Activated CD4-positive, alpha-beta T cell treated with anti-CD3 and anti-CD28 coated beads, Interleukin-2, amount 50 U/mL, for 4 hours (primary cell): ENCODE measurements at regions not wholly inside any gene's neighbourhood (a gene's known extent, or its start where the extent isn't known, plus 50 kb on each side); places are given as distances from the start of the nearest gene placed in this dataset.

Source experiments
- DNase-seq, 2 experiments: peaks; one replicate each; pipeline ENCODE4 v3.0.0-alpha.2; 2020

DNA sequence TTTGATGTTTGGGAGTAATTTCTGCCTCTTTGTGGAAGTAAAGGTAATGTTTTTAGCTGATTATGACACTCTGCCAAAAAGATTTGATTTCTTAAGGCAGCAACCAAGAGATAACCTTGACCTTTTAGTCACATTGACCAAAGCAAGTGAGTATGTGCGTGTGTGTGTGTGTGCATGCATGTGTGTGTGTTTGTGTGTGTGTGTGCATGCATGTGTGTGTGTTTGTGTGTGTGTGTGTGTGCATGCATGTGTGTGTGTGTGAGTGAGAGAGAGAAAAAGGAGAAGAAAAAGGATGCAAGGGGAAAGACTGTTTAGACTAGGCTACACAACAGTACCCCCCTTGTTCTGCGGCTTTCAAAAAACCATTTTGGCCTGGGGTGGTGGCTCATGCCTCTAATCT, 88.1 kb upstream of the NPVF start:
- DNase-seq, result no peak

- no peak for DNase-seq
These were observed 89.8 kb upstream of the NPVF start for GRCh38 chr7:25318047-25318446.

GRCh38 chr7:25319707-25320106, 91.4 kb upstream of the NPVF start:
- DNase-seq, result no peak

DNA sequence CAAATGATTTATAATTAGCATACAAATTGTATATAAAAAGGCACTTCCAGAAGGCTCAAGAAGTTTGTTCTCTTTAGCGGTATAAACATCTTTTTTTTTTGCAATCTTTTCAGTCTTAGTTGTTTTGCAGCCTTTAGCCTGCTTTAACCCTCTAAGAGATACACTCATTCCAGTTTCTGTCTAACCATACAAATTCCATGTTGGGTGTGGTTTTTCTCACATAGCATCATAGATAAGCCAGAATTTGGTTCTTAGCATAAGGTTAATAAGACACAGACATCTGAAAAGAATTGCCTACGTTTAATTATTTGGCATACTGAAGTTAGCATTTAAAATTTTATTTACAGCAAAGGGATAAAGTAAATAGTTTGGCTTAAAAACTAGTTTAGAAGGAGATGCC, 92.5 kb upstream of the NPVF start:
- DNase-seq, result no peak

- no peak for DNase-seq
These were observed 93.1 kb upstream of the NPVF start for GRCh38 chr7:25321424-25321823.

- DNase-seq, result no peak
These were observed 94.2 kb upstream of the NPVF start for GRCh38 chr7:25322473-25322872.

DNA sequence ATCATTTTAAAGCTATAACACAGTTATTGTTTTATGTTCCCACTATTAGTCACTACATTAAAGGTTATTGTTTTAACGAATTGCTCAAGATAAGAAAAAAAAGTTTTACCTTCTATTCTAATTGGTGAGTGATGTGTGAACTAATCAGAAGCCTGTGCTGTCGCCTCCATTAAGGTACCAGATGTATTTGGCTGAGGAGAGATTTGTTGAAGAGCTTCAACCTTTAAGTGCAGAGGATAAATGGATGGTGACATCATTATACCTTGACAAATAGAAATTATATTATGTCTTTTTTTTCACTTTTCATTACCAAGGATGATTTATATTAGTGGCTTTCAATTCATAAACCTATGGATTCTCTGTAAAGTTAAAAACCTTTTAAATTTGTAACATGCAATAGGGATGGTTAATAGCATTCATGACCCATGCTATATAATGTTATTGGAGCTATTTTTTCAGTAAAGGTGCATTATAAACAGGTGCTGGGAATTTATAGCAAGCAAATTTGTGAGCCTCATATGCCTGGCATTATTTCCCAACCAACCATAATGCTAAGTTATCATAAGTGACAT, 97.0 kb upstream of the NPVF start:
- DNase-seq, result no peak

- DNase-seq, result no peak
These were observed 98.3 kb upstream of the NPVF start for GRCh38 chr7:25326501-25327156.

- no peak for DNase-seq
These were observed 101.5 kb upstream of the NPVF start for GRCh38 chr7:25329815-25330214.

DNA sequence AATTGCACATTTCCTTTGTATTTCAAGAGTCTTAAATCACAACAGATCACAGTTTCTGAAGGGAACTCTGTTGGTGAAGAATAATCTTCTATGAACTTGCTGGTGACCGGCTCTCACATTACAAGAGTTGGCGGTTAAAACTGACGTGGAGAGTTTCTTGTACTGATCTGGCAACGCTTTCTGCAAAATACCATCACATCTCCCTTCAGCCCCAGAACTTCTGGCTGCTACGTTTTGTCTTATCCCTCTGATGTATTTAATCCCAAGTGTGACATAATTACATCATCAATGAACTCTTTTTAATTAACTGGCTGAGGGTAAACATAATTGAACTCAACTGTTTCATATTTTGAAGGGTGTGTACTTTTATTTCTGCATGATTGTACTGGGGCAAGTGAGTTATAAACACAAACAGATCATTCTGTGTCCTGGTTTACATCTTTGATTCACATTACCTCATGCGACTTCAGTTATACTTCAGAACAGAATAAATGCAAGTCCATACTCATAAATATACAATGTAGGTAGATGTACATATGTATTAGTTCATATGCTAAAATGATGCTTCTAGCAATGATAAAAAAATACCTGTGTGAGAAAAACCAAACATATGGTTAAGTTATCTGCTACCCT, 105.1 kb upstream of the NPVF start:
- no peak for DNase-seq

- no peak for DNase-seq
These were observed 119.2 kb upstream of the NPVF start for GRCh38 chr7:25347360-25348066.

- DNase-seq, result no peak
These were observed 119.8 kb upstream of the NPVF start for GRCh38 chr7:25348104-25348503.

DNA sequence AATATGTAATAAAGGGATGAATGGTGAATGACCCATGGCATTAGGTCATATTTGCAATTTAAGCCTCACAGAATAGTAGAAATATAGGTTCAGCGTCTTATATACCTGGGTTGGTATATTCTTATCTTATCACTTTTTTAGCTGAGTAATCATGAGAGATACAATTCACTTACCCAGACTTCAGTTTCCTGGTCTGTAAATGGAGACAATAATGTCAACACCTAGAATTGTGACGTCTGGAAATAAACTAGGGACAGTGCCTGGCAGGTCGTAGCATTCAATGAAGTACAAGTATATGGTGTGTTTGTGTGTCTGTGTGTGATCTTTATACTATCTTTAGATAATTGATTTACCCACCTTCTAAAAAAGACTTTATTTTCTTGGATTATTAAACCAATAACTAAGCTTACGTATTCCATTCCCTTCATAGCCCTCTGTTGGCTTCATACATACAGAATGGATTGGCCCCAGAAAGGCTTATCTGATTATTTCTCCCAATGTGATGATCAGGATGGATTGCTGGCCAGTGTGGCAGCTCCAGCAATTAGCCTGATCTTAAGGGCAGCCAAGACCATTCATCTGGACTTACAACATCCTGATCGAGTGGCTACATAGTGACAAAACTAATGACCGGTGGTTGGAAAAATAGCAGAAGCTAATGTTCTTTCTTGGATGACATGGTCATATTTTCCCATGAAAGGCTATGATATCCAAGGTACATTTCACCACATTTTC, 121.2 kb upstream of the NPVF start:
- DNase-seq, result no peak

DNA sequence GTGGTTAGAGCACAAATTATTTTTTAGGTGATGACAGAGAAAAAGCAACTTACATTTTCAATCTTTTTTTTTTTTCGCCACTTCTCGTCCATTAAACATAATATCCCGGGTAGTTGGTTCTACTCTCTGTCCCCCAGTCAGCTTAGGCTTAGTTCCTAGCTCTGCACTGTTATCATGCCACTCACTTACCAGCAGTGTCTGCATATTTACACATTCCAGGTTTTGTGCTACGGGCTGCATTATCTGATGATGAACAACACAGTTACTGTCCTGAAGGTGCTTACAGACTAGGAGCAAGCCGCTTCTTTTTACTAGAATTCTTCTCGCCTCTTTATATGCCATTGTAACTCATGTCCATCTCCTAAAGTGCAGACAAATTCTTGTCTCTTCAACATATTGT, 121.8 kb upstream of the NPVF start:
- no peak for DNase-seq

GRCh38 chr7:25351761-25352160, 123.5 kb upstream of the NPVF start:
- DNase-seq, result no peak

DNA sequence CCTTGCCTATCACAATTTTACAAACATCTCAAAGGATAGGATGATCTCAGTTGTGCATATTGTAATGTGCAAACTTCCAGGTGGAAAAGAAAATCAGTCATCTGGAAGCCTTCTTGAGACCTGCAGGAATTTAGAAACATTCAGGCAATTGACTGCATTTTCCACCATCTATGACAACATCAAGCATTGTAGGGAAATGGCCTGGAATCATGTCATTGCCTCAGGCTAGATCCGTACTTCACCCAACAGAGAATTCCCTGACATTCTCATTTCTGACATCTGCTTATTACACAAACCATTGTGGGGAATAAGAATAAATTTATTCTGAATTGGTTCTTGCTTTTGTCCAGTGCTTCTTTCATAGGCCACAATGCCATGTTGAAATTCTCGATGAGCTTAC, 124.9 kb upstream of the NPVF start:
- DNase-seq, result no peak

- no peak for DNase-seq
These were observed 125.4 kb upstream of the NPVF start for GRCh38 chr7:25353732-25354131.

GRCh38 chr7:25356534-25357151, 128.4 kb upstream of the NPVF start:
- DNase-seq, result no peak

DNA sequence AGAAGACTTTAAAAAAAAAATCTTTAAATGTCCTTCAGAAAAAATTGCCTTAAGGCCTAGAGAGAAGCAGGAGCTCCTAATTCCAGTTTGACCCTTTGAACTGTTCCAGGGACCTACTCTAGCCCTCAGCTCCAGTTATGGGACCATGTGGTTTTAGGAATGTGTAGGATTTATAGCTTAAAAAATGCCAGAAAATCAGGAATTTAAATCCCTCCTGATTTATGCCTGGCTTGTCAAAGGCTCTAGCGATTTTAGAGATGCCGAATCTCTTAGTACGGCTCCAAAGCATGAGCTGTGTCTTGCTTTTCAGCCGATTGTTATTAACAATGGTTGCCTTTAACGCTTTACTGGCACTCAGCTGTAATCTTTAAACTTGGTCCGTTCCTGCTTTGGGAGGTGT, 130.6 kb upstream of the NPVF start:
- DNase-seq, result no peak

- DNase-seq, result no peak
These were observed 131.3 kb upstream of the NPVF start for GRCh38 chr7:25359471-25360059.

DNA sequence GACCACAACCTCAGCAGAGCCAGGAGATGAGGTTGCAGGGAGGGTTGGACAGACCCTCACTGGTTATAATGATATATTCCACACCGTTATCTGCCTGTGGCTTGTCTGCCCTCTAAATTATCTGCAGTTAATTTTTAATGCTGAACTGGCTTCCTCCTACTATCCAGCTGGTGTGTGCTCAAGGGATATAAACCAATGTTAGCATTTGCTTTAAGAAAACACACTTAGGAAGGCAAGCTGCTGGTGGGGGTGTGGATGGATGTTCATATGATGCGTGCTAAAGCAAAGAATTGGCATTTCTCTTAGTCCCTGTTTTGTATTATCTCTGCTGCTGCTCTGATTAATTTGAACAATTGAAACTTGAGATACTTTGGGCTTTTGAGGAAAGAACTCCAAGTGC, 132.2 kb upstream of the NPVF start:
- DNase-seq, result no peak

GRCh38 chr7:25361387-25361786, 133.1 kb upstream of the NPVF start:
- no peak for DNase-seq

DNA sequence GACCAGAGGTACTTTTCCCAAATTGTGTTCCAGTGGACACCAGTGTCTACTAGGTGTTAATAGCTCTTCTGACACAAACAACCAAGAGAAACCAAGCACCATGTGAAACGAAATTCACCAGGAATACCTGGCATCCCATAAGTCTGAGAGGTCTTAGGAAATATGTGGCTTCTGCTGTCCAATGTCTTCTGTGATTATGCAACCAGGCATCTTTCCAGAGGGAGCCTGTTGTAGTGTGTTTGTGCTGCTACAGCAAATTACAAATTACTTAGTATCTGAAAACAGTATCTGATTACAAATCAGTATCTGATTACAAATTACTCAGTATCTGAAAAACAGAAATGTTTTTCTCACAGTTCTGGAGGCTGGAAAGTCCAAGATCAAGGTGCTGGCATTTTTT, 133.6 kb upstream of the NPVF start:
- DNase-seq, result no peak
